ENCODE measurements at regions not wholly inside any gene's neighbourhood (a gene's known extent, or its start where the extent isn't known, plus 50 kb on each side); places are given as distances from the start of the nearest gene placed in this dataset.

- H3K9me3 ChIP-seq (ENCODE audit: control insufficient read depth, low read depth, low read length), result peaks cover 1% of the 10 kb centered on the region
- H3K9ac ChIP-seq (ENCODE audit: low read length), result no peak overlapping the region
- H3K36me3 ChIP-seq (ENCODE audit: control insufficient read depth, low read depth, low read length), result no peaks in the 10 kb centered on the region
- no peaks in the 10 kb centered on the region for H3K4me1 ChIP-seq (ENCODE audit: control insufficient read depth, low read depth, low read length)
- H3K4me3 ChIP-seq (ENCODE audit: low read length), result no peak overlapping the region
- no peak overlapping the region for H3K27ac ChIP-seq (ENCODE audit: low read length)
- H3K27me3 ChIP-seq (ENCODE audit: control insufficient read depth, insufficient read depth, low read length), result no peaks in the 10 kb centered on the region
Measured at GRCh38 chr13:58964048-58964447, 1199.7 kb downstream of the DIAPH3 start.

DNA sequence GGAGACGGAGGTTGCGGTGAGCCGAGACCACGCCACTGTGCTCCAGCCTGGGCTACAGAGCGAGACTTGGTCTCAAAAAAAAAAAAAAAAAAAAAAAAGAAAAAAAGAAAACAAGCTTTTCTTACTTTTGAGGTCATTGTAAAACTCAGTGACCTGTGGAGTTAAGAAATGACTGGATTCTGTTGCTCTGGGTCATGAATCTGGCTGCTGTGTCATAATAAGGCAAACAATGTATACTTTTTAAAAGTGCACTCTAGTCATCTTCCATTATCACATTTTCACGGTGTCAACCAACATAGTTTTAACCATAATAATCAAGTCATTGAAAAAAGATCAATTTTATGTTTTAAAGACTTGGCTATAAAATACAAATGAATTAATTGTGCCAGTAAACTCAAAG, 1186.6 kb downstream of the DIAPH3 start:
- Histone ChIP-seq H3K27ac (ENCODE audit: low read length) (no peak overlapping the region), H3K9ac (ENCODE audit: low read length) (no peak overlapping the region), H3K4me1 (ENCODE audit: control insufficient read depth, low read depth, low read length) (peaks cover 9% of the 10 kb centered on the region), H3K9me3 (ENCODE audit: control insufficient read depth, low read depth, low read length) (no peaks in the 10 kb centered on the region), H3K27me3 (ENCODE audit: control insufficient read depth, insufficient read depth, low read length) (no peaks in the 10 kb centered on the region), H3K36me3 (ENCODE audit: control insufficient read depth, low read depth, low read length) (no peaks in the 10 kb centered on the region), H3K4me3 (ENCODE audit: low read length) (no peak overlapping the region)

DNA sequence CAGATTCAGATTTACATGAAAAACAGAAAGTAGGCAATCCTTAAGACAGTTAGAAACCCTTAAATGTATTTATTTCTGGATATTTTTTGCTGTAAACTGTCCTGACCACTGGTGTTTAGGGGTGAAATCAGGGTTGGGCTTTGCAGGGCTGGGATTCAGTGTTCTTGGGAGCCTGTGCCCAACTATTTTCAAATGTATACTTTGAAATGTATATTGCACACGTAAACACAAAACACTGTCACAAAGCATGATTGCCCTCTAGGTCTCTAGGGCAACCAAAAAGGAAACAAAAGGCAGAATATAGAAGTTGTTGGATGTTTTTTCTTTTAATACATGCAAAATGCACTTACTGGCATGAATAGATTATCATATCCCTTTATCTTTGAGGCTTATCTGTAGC, 1185.4 kb downstream of the DIAPH3 start:
- Histone ChIP-seq H3K27ac (ENCODE audit: low read length) (no peak overlapping the region), H3K36me3 (ENCODE audit: control insufficient read depth, low read depth, low read length) (no peaks in the 10 kb centered on the region), H3K4me3 (ENCODE audit: low read length) (no peak overlapping the region), H3K9me3 (ENCODE audit: control insufficient read depth, low read depth, low read length) (no peaks in the 10 kb centered on the region), H3K27me3 (ENCODE audit: control insufficient read depth, insufficient read depth, low read length) (no peaks in the 10 kb centered on the region), H3K9ac (ENCODE audit: low read length) (no peak overlapping the region), H3K4me1 (ENCODE audit: control insufficient read depth, low read depth, low read length) (peaks cover 3% of the 10 kb centered on the region)

DNA sequence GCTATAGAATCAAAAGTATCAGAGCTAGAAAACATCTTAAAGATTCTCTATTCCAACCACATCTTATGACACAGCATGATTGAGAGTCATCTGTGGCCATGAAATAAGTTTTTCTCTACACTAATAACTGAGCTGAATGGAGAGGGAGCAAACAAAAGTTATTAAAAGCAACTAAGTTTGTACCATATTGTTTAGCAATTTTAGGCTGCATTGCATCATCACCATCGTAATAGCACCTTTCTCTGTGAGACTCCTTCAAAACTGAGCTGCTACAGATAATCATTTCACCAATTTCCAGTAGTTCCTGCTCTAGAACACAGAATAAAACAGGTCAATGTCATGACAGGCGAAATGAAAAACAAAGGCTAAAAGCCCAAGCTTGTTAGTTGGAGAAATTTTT, 1183.9 kb downstream of the DIAPH3 start:
- Histone ChIP-seq H3K27me3 (ENCODE audit: control insufficient read depth, insufficient read depth, low read length) (no peaks in the 10 kb centered on the region), H3K4me1 (ENCODE audit: control insufficient read depth, low read depth, low read length) (no peaks in the 10 kb centered on the region), H3K27ac (ENCODE audit: low read length) (no peak overlapping the region), H3K9me3 (ENCODE audit: control insufficient read depth, low read depth, low read length) (no peaks in the 10 kb centered on the region), H3K4me3 (ENCODE audit: low read length) (no peak overlapping the region), H3K9ac (ENCODE audit: low read length) (no peak overlapping the region), H3K36me3 (ENCODE audit: control insufficient read depth, low read depth, low read length) (no peaks in the 10 kb centered on the region)

DNA sequence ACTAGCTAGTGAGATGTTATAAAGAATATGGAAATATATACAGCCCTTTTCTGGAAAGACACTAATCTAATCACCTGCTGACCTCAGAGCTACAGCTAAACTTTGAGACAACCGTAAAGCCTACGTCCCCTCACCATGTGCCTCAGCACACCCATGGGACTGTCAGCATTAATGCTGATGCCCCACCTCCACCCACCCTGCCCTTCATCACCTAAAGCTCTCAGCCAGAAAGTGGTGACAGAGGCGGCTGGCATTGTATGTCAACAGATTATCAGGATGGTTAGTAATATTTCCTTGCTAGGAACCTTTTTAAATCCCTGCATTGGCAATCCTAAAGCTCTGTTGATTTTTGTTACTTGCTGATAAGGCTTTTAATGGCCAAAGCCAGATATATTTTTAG, 1177.9 kb downstream of the DIAPH3 start:
- Histone ChIP-seq H3K9ac (ENCODE audit: low read length) (no peak overlapping the region), H3K4me3 (ENCODE audit: low read length) (no peak overlapping the region), H3K36me3 (ENCODE audit: control insufficient read depth, low read depth, low read length) (no peaks in the 10 kb centered on the region), H3K9me3 (ENCODE audit: control insufficient read depth, low read depth, low read length) (no peaks in the 10 kb centered on the region), H3K27me3 (ENCODE audit: control insufficient read depth, insufficient read depth, low read length) (no peaks in the 10 kb centered on the region), H3K27ac (ENCODE audit: low read length) (no peak overlapping the region), H3K4me1 (ENCODE audit: control insufficient read depth, low read depth, low read length) (no peaks in the 10 kb centered on the region)

DNA sequence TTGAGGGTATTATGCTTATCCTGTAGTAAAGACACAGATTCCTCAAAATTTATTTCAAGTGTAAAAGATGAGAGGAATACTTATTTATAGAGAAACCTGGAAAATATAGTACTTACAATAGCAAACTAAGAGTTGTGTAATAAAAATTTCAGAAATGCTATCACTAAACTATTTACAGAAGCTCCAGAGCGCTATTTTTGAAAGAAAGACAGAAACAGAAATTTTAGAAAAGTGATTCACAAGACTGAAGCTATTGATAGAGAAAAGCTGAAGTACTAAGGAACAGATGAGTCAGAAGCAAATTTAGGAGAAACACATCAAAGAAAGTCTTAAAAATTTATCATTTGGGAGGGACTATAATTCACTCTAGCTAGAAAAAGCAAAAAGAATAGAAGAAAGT, 1174.2 kb downstream of the DIAPH3 start:
- no peaks in the 10 kb centered on the region for H3K36me3 ChIP-seq (ENCODE audit: control insufficient read depth, low read depth, low read length)
- no peaks in the 10 kb centered on the region for H3K4me1 ChIP-seq (ENCODE audit: control insufficient read depth, low read depth, low read length)
- H3K27ac ChIP-seq (ENCODE audit: low read length), result no peak overlapping the region
- no peak overlapping the region for H3K9ac ChIP-seq (ENCODE audit: low read length)
- no peak overlapping the region for H3K4me3 ChIP-seq (ENCODE audit: low read length)
- H3K9me3 ChIP-seq (ENCODE audit: control insufficient read depth, low read depth, low read length), result no peaks in the 10 kb centered on the region
- H3K27me3 ChIP-seq (ENCODE audit: control insufficient read depth, insufficient read depth, low read length), result no peaks in the 10 kb centered on the region

- no peaks in the 10 kb centered on the region for H3K27me3 ChIP-seq (ENCODE audit: control insufficient read depth, insufficient read depth, low read length)
- H3K4me1 ChIP-seq (ENCODE audit: control insufficient read depth, low read depth, low read length), result no peaks in the 10 kb centered on the region
- H3K27ac ChIP-seq (ENCODE audit: low read length), result no peak overlapping the region
- H3K4me3 ChIP-seq (ENCODE audit: low read length), result no peak overlapping the region
- H3K9me3 ChIP-seq (ENCODE audit: control insufficient read depth, low read depth, low read length), result no peaks in the 10 kb centered on the region
- no peaks in the 10 kb centered on the region for H3K36me3 ChIP-seq (ENCODE audit: control insufficient read depth, low read depth, low read length)
- no peak overlapping the region for H3K9ac ChIP-seq (ENCODE audit: low read length)
Measured at GRCh38 chr13:58991826-58992477, 1171.8 kb downstream of the DIAPH3 start.

GRCh38 chr13:58992478-58993042, 1171.2 kb downstream of the DIAPH3 start:
- no peaks in the 10 kb centered on the region for H3K9me3 ChIP-seq (ENCODE audit: control insufficient read depth, low read depth, low read length)
- H3K27ac ChIP-seq (ENCODE audit: low read length), result no peak overlapping the region
- no peak overlapping the region for H3K4me3 ChIP-seq (ENCODE audit: low read length)
- H3K9ac ChIP-seq (ENCODE audit: low read length), result no peak overlapping the region
- H3K4me1 ChIP-seq (ENCODE audit: control insufficient read depth, low read depth, low read length), result no peaks in the 10 kb centered on the region
- H3K27me3 ChIP-seq (ENCODE audit: control insufficient read depth, insufficient read depth, low read length), result no peaks in the 10 kb centered on the region
- no peaks in the 10 kb centered on the region for H3K36me3 ChIP-seq (ENCODE audit: control insufficient read depth, low read depth, low read length)

- Histone ChIP-seq H3K27ac (ENCODE audit: low read length) (no peak overlapping the region), H3K9ac (ENCODE audit: low read length) (no peak overlapping the region), H3K36me3 (ENCODE audit: control insufficient read depth, low read depth, low read length) (no peaks in the 10 kb centered on the region), H3K27me3 (ENCODE audit: control insufficient read depth, insufficient read depth, low read length) (no peaks in the 10 kb centered on the region), H3K4me3 (ENCODE audit: low read length) (no peak overlapping the region), H3K9me3 (ENCODE audit: control insufficient read depth, low read depth, low read length) (no peaks in the 10 kb centered on the region), H3K4me1 (ENCODE audit: control insufficient read depth, low read depth, low read length) (peaks cover 7% of the 10 kb centered on the region)
Measured at GRCh38 chr13:58994077-58994476, 1169.7 kb downstream of the DIAPH3 start.

- Histone ChIP-seq H3K36me3 (ENCODE audit: control insufficient read depth, low read depth, low read length) (no peaks in the 10 kb centered on the region), H3K27ac (ENCODE audit: low read length) (no peak overlapping the region), H3K9me3 (ENCODE audit: control insufficient read depth, low read depth, low read length) (no peaks in the 10 kb centered on the region), H3K4me3 (ENCODE audit: low read length) (no peak overlapping the region), H3K27me3 (ENCODE audit: control insufficient read depth, insufficient read depth, low read length) (no peaks in the 10 kb centered on the region), H3K9ac (ENCODE audit: low read length) (no peak overlapping the region), H3K4me1 (ENCODE audit: control insufficient read depth, low read depth, low read length) (peaks cover 7% of the 10 kb centered on the region)
Measured at GRCh38 chr13:58994777-58995176, 1169.0 kb downstream of the DIAPH3 start.

GRCh38 chr13:58998716-58999115, 1165.0 kb downstream of the DIAPH3 start:
- Histone ChIP-seq H3K9me3 (ENCODE audit: control insufficient read depth, low read depth, low read length) (no peaks in the 10 kb centered on the region), H3K36me3 (ENCODE audit: control insufficient read depth, low read depth, low read length) (no peaks in the 10 kb centered on the region), H3K27me3 (ENCODE audit: control insufficient read depth, insufficient read depth, low read length) (no peaks in the 10 kb centered on the region), H3K4me1 (ENCODE audit: control insufficient read depth, low read depth, low read length) (peaks cover 7% of the 10 kb centered on the region), H3K9ac (ENCODE audit: low read length) (no peak overlapping the region), H3K27ac (ENCODE audit: low read length) (no peak overlapping the region), H3K4me3 (ENCODE audit: low read length) (no peak overlapping the region)

DNA sequence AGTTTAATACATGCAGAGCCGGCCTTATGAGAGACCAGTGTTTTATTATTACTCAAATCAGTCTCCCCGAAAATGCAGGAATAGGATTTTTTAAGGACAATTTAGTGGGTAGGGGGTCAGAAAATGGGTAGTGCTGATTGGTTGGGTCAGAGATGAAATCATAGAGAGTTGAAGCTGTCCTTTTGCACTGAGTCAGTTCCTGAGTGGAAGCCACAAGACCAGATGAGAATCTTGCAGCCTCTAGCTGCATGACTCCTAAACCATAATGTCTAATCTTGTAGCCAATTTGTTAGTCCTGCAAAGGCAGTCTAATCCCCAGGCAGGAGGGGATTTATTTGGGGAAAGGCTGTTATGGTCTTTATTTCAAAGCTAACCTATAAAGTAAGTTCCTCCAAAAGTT, 1163.9 kb downstream of the DIAPH3 start:
- Histone ChIP-seq H3K27me3 (ENCODE audit: control insufficient read depth, insufficient read depth, low read length) (no peaks in the 10 kb centered on the region), H3K4me1 (ENCODE audit: control insufficient read depth, low read depth, low read length) (peaks cover 7% of the 10 kb centered on the region), H3K4me3 (ENCODE audit: low read length) (no peak overlapping the region), H3K36me3 (ENCODE audit: control insufficient read depth, low read depth, low read length) (no peaks in the 10 kb centered on the region), H3K9ac (ENCODE audit: low read length) (no peak overlapping the region), H3K27ac (ENCODE audit: low read length) (no peak overlapping the region), H3K9me3 (ENCODE audit: control insufficient read depth, low read depth, low read length) (no peaks in the 10 kb centered on the region)

Data from iPS-18a (cell line).